GM20000 (cell line): ENCODE measurements at regions not wholly inside any gene's neighbourhood (a gene's known extent, or its start where the extent isn't known, plus 50 kb on each side); places are given as distances from the start of the nearest gene placed in this dataset.

Experiments
- DNase-seq: peaks from one replicate; pipeline ENCODE4 v3.0.0; 2012; ENCODE audit warnings: low spot score
- TF ChIP-seq, protein P1 (sequence below): IDR thresholded peaks from 2 replicates; pipeline ENCODE4 v1.5.1; 2012; ENCODE audit warnings: mild to moderate bottlenecking, control low read depth; ENCODE audit errors: extremely low read depth, missing control alignments

DNA sequence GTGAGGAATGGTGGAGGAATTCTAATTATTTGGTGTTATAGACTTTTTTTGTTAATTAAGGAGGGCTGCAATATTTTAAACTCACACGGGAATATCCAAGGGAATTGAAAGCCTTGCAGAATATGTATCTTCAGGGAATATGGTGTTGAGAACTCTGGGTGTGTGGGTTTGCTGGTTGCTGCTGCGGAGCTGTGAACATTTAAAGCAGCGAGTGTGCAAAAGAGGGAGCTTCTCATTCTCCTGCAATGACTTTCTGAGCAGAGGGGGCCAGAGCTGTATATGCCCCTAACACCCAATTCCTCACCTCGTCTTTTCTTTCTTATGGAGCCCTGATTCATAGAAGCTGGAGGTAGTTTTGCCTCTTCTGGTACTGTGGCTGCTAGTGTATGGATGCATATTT lies 217.7 kb downstream of the HIPK3 start:
- no peak for DNase-seq

DNA sequence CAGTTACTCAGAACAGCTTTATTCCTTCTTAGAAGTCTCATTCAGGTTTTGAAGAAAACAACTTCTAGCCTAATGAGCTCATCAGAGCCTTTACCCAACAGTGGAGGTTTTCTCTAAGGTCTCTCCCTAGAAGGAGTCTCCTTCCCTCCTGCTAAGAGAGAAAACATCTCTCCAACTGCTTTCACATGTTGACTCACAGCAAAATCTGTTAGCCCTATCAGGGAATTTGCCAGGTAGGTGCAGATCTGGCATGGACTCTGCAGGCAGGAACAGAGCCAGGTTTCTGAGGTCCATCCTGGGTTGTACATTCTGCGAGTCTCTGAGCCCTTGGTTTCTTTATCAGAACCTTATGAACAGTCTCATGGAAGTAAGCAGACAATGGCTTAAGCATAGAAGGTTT lies 214.4 kb downstream of the HIPK3 start:
- no peak for DNase-seq
- TF ChIP-seq, protein P1, sequence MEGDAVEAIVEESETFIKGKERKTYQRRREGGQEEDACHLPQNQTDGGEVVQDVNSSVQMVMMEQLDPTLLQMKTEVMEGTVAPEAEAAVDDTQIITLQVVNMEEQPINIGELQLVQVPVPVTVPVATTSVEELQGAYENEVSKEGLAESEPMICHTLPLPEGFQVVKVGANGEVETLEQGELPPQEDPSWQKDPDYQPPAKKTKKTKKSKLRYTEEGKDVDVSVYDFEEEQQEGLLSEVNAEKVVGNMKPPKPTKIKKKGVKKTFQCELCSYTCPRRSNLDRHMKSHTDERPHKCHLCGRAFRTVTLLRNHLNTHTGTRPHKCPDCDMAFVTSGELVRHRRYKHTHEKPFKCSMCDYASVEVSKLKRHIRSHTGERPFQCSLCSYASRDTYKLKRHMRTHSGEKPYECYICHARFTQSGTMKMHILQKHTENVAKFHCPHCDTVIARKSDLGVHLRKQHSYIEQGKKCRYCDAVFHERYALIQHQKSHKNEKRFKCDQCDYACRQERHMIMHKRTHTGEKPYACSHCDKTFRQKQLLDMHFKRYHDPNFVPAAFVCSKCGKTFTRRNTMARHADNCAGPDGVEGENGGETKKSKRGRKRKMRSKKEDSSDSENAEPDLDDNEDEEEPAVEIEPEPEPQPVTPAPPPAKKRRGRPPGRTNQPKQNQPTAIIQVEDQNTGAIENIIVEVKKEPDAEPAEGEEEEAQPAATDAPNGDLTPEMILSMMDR = no peak

More for the DNA sequence above, 217.7 kb downstream of the HIPK3 start:
- TF ChIP-seq, protein P1 = no peak

DNA sequence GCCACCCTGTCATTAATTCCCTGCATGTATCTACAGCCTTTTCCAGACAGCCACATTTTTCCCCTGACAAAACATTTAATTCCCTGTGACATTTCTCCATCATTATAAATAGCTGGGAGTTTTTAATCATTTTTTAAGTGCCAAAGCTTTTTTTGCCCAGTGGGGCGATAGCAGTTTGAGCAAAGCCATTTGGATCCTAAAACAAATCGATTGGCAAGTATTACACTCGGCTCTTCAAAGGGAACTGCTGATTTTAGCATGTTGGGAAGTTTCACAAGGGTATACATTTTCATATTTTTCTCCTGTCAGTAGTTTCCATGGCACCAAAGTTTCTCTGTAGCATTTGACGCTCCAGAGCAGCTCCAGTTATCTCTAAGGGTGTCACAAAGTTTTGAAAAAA lies 210.8 kb downstream of the HIPK3 start:
- TF ChIP-seq, protein P1 = no peak

DNA sequence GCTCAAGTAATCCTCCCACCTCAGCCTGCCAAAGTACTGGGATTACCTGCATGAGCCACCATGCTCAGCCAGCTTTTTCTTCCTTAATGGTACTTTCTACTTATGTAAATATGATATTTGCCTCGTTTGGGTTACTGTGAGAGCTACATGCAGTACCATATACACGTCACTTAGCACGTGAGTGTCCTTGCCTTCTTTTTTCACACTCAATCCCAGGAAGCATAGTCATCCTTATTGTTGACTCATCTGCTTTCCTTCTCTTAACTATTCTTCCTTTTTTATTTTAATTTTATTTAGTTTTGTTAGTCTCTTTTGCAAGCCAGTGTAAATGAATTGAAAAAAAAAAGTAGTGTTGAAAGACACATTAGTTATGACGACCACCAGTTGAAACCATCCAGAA lies 205.9 kb downstream of the HIPK3 start:
- TF ChIP-seq, protein P1 = no peak
- no peak for DNase-seq

More for the DNA sequence above, 210.8 kb downstream of the HIPK3 start:
- no peak for DNase-seq

DNA sequence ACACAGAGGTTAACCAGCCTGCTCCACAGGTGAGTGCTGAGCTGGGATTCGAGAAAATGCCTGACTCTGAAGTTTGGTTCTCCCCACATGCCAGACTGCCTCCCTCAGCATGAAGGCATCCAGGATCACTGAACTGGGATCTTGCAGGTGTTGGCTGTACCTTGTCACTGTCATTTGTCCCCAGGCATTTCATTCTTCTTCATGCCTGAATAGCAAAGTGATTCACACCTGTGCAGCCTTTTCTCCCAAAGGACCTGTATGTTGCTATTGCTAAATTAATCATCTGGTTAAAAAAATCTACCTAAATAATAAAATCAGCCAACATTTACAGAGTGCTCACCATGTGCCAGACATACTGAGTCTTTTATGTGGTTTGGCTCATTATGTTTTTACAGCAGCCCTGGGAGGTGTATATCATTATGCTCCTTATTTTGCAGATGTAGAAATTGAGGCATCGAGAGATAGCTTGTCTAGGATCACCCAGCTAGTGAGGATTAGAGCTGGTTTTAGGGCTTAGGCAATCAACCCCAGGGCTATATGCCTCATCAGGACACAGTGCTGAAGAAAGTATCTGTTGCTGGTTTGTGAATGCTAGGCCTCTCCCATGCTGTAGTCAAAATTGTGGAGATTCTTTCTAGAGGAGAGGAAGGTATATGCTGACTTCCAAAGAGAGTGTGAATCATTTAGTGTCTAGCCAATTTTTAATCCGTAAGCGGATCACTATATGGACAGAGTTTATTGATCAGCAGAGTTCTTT lies 204.4 kb downstream of the HIPK3 start:
- TF ChIP-seq, protein P1 = no peak
- no peak for DNase-seq

DNA sequence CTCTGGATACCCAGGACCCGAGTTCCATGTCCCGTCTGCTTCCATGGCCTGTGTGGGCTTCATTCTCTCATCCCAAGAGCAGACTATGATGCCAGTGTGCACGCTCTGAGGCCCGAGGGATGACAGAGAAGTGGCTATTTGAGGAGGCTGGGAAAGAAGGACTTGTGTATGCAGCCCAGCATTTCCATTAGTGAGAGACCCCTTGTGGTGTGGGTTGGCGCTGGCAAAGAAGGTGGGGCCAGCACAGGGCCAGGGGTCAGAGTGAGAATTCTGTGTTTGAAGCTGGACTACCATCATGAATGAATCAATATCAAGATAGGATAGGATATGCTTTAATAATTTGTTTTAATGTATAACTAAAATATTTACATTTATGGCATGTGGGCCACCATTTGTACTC lies 200.8 kb downstream of the HIPK3 start:
- DNase-seq = no peak

DNA sequence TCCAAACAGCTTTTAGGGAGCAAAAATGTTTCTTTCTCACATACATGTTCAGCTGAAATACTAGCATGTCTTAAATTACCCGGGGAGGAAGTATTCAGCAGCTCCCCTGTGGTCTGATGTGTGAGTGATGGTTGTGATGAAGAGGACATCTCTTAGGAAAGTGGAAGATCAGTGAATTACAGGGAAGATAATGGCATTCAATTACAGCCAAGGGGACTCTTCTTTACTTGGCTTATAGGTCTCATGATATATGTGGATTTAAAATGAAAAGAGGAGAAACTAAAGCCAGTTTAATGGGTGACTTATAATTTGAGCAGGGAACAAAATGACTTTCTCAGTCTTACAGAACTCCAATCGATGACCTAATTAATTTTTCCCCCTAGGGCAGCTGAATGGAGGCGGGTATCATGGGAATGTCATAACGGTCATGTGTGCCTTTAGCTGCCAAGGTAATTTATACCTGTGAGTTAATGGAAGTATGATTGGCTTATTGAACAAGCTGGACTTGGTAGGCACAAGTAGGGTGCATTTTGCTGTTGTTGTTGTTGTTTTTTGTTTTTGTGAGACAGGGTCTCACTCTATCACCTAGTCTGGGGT lies 198.8 kb downstream of the HIPK3 start:
- no peak for DNase-seq
- TF ChIP-seq, protein P1 = no peak

More for the DNA sequence above, 200.8 kb downstream of the HIPK3 start:
- TF ChIP-seq, protein P1 = no peak
